Upper lobe of right lung (tissue), 1 donor: ENCODE measurements at regions not wholly inside any gene's neighbourhood (a gene's known extent, or its start where the extent isn't known, plus 50 kb on each side); places are given as distances from the start of the nearest gene placed in this dataset.

Source experiments
- ATAC-seq: fragments of 200-7000 bp; cut with Tn5 transposase; one replicate; pipeline ENCODE4 v1.9.1; 2020; ENCODE audit warnings: mild to moderate bottlenecking, moderate library complexity
- DNase-seq: peaks from one replicate; pipeline ENCODE4 v3.0.0-alpha.2; 2020
- H3K27ac ChIP-seq: fragments of 200-600 bp; one replicate; pipeline ENCODE4 v1.8.0; 2022
- H3K27me3 ChIP-seq: fragments of 200-600 bp; one replicate; pipeline ENCODE4 v1.8.0; 2022; ENCODE audit warnings: mild to moderate bottlenecking
- H3K36me3 ChIP-seq: fragments of 200-600 bp; one replicate; pipeline ENCODE4 v1.8.0; 2022
- H3K4me1 ChIP-seq: fragments of 200-600 bp; one replicate; pipeline ENCODE4 v1.8.0; 2022
- H3K4me3 ChIP-seq: fragments of 200-600 bp; one replicate; pipeline ENCODE4 v1.8.0; 2022; ENCODE audit warnings: mild to moderate bottlenecking
- H3K9me3 ChIP-seq: fragments of 200-600 bp; one replicate; pipeline ENCODE4 v1.8.0; 2022
- CTCF ChIP-seq: fragments of 200-600 bp; IDR thresholded peaks from one replicate; pipeline ENCODE4 v1.8.0; 2022; ENCODE audit warnings: antibody characterized with exemption
- intact Hi-C: fragments of 100-400 bp; cut with DNase I; formaldehyde crosslinking; loops from one replicate; pipeline ENCODE4 v1.11.0; 2022
- donor health status: DM: no; HTN: yes; CAD: no; lungs with severe emphysema.

- Histone ChIP-seq H3K27me3 (no peaks in the 10 kb centered on the region), H3K27ac (no peak overlapping the region), H3K4me3 (no peak overlapping the region), H3K36me3 (no peaks in the 10 kb centered on the region), H3K9me3 (no peaks in the 10 kb centered on the region), H3K4me1 (no peaks in the 10 kb centered on the region)
- ATAC-seq (no peak), DNase-seq (no peak)
- intact Hi-C loops = no loop called here
- TF ChIP-seq CTCF = no peak
Measured at GRCh38 chr10:33793793-33794192, 459.3 kb upstream of the NRP1 start.

- no peak for TF ChIP-seq CTCF
- Histone ChIP-seq H3K4me3 (no peak overlapping the region), H3K27me3 (no peaks in the 10 kb centered on the region), H3K27ac (no peak overlapping the region), H3K4me1 (no peaks in the 10 kb centered on the region), H3K9me3 (no peaks in the 10 kb centered on the region), H3K36me3 (no peaks in the 10 kb centered on the region)
- no peak for ATAC-seq
- intact Hi-C loops = no loop called here
- no peak for DNase-seq
Measured at GRCh38 chr10:33791272-33791660, 456.8 kb upstream of the NRP1 start.

GRCh38 chr10:33790521-33791271, 456.2 kb upstream of the NRP1 start:
- Histone ChIP-seq H3K27me3 (no peaks in the 10 kb centered on the region), H3K9me3 (no peaks in the 10 kb centered on the region), H3K4me1 (no peaks in the 10 kb centered on the region), H3K4me3 (no peak overlapping the region), H3K27ac (no peak overlapping the region), H3K36me3 (no peaks in the 10 kb centered on the region)
- DNase-seq (no peak), ATAC-seq (no peak)
- intact Hi-C loops = no loop called here
- TF ChIP-seq CTCF = no peak

GRCh38 chr10:33783557-33783956, 449.1 kb upstream of the NRP1 start:
- no peak for DNase-seq
- no peak overlapping the region for H3K4me3 ChIP-seq
- H3K9me3 ChIP-seq = no peaks in the 10 kb centered on the region
- no peak for ATAC-seq
- intact Hi-C loops = no loop called here
- no peak overlapping the region for H3K27ac ChIP-seq
- no peaks in the 10 kb centered on the region for H3K27me3 ChIP-seq
- TF ChIP-seq CTCF = no peak
- no peaks in the 10 kb centered on the region for H3K4me1 ChIP-seq
- no peaks in the 10 kb centered on the region for H3K36me3 ChIP-seq

- no peaks in the 10 kb centered on the region for H3K4me1 ChIP-seq
- H3K27me3 ChIP-seq = no peaks in the 10 kb centered on the region
- intact Hi-C loops = no loop called here
- DNase-seq (no peak), ATAC-seq (no peak)
- H3K36me3 ChIP-seq = no peaks in the 10 kb centered on the region
- H3K4me3 ChIP-seq = no peak overlapping the region
- TF ChIP-seq CTCF = no peak
- H3K27ac ChIP-seq = no peak overlapping the region
- H3K9me3 ChIP-seq = no peaks in the 10 kb centered on the region
Measured at GRCh38 chr10:33783078-33783477, 448.6 kb upstream of the NRP1 start.
